Right lobe of liver (tissue), 6 donors: ENCODE measurements at regions not wholly inside any gene's neighbourhood (a gene's known extent, or its start where the extent isn't known, plus 50 kb on each side); places are given as distances from the start of the nearest gene placed in this dataset.

Source experiments
- ATAC-seq, 4 donors: fragments of 200-7000 bp; cut with Tn5 transposase; one replicate each; pipeline ENCODE4 v1.9.1; 2020; ENCODE audit warnings: mild to moderate bottlenecking in 4 of 4, moderate library complexity in 4 of 4
- DNase-seq, 3 donors: peaks; one replicate each; pipeline ENCODE4 v3.0.0-alpha.2; 2020
- H3K27ac ChIP-seq, 3 donors: fragments of 200-600 bp; one replicate each; pipeline ENCODE4 v1.8.0; 2022
- H3K27me3 ChIP-seq, 2 donors: fragments of 200-600 bp; one replicate each; pipeline ENCODE4 v1.8.0; 2022
- H3K36me3 ChIP-seq, 4 donors: fragments of 200-600 bp; sonication (generic) in 1 of 4; one replicate each; pipeline versions ENCODE4 v1.5.1 to v1.8.0; 2017 to 2022; ENCODE audit warnings: control low read depth in 1 of 4
- H3K4me1 ChIP-seq, 4 donors: fragments of 200-600 bp; sonication (generic) in 1 of 4; one replicate each; pipeline versions ENCODE4 v1.5.1 to v1.8.0; 2017 to 2022; ENCODE audit warnings: control low read depth in 1 of 4
- H3K4me3 ChIP-seq, 3 donors: fragments of 200-600 bp; one replicate each; pipeline ENCODE4 v1.8.0; 2022
- H3K9me3 ChIP-seq, 4 donors: fragments of 200-600 bp; sonication (generic) in 1 of 4; one replicate each; pipeline versions ENCODE4 v1.5.1 to v1.8.0; 2017 to 2022; ENCODE audit warnings: control low read depth in 1 of 4
- CTCF ChIP-seq, 4 donors: fragments of 200-600 bp in 3 of 4; fragments of 450-650 bp in 1 of 4; IDR thresholded peaks; one replicate each; pipeline versions ENCODE4 v1.5.1 to v1.8.0; 2016 to 2022; ENCODE audit warnings: antibody characterized with exemption in 4 of 4, mild to moderate bottlenecking in 2 of 4
- POLR2A ChIP-seq: fragments of 450-650 bp; IDR thresholded peaks from one replicate; pipeline ENCODE4 v1.6.1; 2017; ENCODE audit warnings: antibody characterized with exemption, mild to moderate bottlenecking
- WGBS: methylation state at CpG from one replicate; pipeline ENCODE4 v1.1.6; 2018; ENCODE audit warnings: low coverage, low lambda C conversion rate; ENCODE audit not compliant: insufficient coverage; ENCODE audit errors: missing lambda C conversion rate; 5-methylcytosine and 5-hydroxymethylcytosine counted together
- intact Hi-C, 2 donors: fragments of 100-400 bp; cut with DNase I; formaldehyde crosslinking; loops; one replicate each; pipeline versions ENCODE4 v1.11.2 to v1.14.1; 2022
- donor health status: DM: no; HTN: yes; CAD: no.
- donor health status: DM: no; HTN: no; CAD: no.
- donor health status: DM: no; HTN: no; CAD: no.
- donor health status: DM: no; HTN: yes; CAD: no.
- donor health status: DM: no; HTN: yes; CAD: no.

GRCh38 chr4:81617545-81617944, 145.8 kb upstream of the RASGEF1B start:
- WGBS, result 69% methylated on average over 1 of the region's 1 CpG
- H3K9me3 ChIP-seq, result no peaks in the 10 kb centered on the region
- ATAC-seq, result no peak
- DNase-seq, result no peak
- no peak overlapping the region for H3K4me3 ChIP-seq
- H3K36me3 ChIP-seq, result no peaks in the 10 kb centered on the region
- peaks cover 0 to 20% (median 0%) of the 10 kb centered on the region in 4 donors for H3K4me1 ChIP-seq
- no peak for TF ChIP-seq POLR2A
- no peak for TF ChIP-seq CTCF (IDR thresholded peaks at IDR 0.05)
- H3K27me3 ChIP-seq, result no peaks in the 10 kb centered on the region
- H3K27ac ChIP-seq, result no peak overlapping the region
- intact Hi-C loops, result no loop called here

GRCh38 chr4:81611221-81611620, 139.5 kb upstream of the RASGEF1B start:
- DNase-seq (no peak), ATAC-seq (no peak)
- intact Hi-C loops, result no loop called here
- Histone ChIP-seq H3K27me3 (no peaks in the 10 kb centered on the region), H3K9me3 (no peaks in the 10 kb centered on the region), H3K4me3 (no peak overlapping the region), H3K4me1 (no peaks in the 10 kb centered on the region), H3K27ac (no peak overlapping the region), H3K36me3 (no peaks in the 10 kb centered on the region)
- 77% methylated on average over 3 of the region's 3 CpGs for WGBS
- TF ChIP-seq CTCF (IDR thresholded peaks at IDR 0.05) (no peak), POLR2A (no peak)

- ATAC-seq (no peak), DNase-seq (no peak)
- no peak overlapping the region for H3K4me3 ChIP-seq
- 75% methylated on average over 2 of the region's 2 CpGs for WGBS
- intact Hi-C loops, result no loop called here
- no peaks in the 10 kb centered on the region for H3K36me3 ChIP-seq
- TF ChIP-seq POLR2A (no peak), CTCF (IDR thresholded peaks at IDR 0.05) (no peak)
- H3K27ac ChIP-seq, result no peak overlapping the region
- no peaks in the 10 kb centered on the region for H3K9me3 ChIP-seq
- no peaks in the 10 kb centered on the region for H3K27me3 ChIP-seq
- no peaks in the 10 kb centered on the region for H3K4me1 ChIP-seq
Measured at GRCh38 chr4:81609844-81610243, 138.1 kb upstream of the RASGEF1B start.

- DNase-seq, result no peak
- intact Hi-C loops, result no loop called here
- Histone ChIP-seq H3K4me3 (no peak overlapping the region), H3K27ac (no peak overlapping the region), H3K4me1 (no peaks in the 10 kb centered on the region), H3K27me3 (no peaks in the 10 kb centered on the region), H3K9me3 (no peaks in the 10 kb centered on the region), H3K36me3 (no peaks in the 10 kb centered on the region)
- peak in 3 of 4 donors; percentile 33 to 66 (median 41) for ATAC-seq
- no peak for TF ChIP-seq CTCF (IDR thresholded peaks at IDR 0.05)
- no peak for TF ChIP-seq POLR2A
- WGBS, result 76% methylated on average over 3 of the region's 3 CpGs
Measured at GRCh38 chr4:81607950-81608349, 136.2 kb upstream of the RASGEF1B start.
